Loucy (cell line): ENCODE measurements at regions not wholly inside any gene's neighbourhood (a gene's known extent, or its start where the extent isn't known, plus 50 kb on each side); places are given as distances from the start of the nearest gene placed in this dataset.

ENCODE experiments used
- EZH2phosphoT487 ChIP-seq: fragments of 200-600 bp; IDR thresholded peaks from 2 replicates; pipeline ENCODE4 v1.6.1; 2018; ENCODE audit warnings: antibody characterized with exemption, mild to moderate bottlenecking, moderate library complexity, borderline replicate concordance
- TF ChIP-seq, protein P1 (sequence below): fragments of 200-600 bp; sonication (generic); conservative IDR thresholded peaks from 2 replicates; pipeline ENCODE4 v1.5.1; 2014; ENCODE audit warnings: mild to moderate bottlenecking, antibody characterized with exemption, low read length

DNA sequence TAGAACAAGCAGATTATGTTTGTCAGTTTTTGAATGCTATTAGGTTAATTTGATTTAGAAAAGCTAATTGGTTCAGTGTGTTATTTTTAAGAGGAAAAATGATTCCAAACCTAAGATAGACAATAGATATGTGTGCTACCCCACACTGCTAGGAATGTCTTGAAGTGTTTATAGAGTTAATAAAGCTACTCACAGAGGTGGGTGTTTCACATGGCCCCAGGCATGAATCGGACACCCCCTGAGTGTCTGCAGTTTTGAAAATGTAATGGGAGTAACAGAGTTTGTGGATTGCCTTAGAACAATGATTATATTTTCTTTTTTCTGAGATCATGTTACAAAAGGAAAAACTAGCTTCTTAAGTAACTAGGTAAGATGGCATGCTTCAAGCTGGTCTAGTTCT lies 348.3 kb downstream of the ADCYAP1 start:
- TF ChIP-seq, protein P1, sequence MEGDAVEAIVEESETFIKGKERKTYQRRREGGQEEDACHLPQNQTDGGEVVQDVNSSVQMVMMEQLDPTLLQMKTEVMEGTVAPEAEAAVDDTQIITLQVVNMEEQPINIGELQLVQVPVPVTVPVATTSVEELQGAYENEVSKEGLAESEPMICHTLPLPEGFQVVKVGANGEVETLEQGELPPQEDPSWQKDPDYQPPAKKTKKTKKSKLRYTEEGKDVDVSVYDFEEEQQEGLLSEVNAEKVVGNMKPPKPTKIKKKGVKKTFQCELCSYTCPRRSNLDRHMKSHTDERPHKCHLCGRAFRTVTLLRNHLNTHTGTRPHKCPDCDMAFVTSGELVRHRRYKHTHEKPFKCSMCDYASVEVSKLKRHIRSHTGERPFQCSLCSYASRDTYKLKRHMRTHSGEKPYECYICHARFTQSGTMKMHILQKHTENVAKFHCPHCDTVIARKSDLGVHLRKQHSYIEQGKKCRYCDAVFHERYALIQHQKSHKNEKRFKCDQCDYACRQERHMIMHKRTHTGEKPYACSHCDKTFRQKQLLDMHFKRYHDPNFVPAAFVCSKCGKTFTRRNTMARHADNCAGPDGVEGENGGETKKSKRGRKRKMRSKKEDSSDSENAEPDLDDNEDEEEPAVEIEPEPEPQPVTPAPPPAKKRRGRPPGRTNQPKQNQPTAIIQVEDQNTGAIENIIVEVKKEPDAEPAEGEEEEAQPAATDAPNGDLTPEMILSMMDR: no peak
- TF ChIP-seq EZH2phosphoT487: no peak
